GM21737 (cell line): ENCODE measurements at regions not wholly inside any gene's neighbourhood (a gene's known extent, or its start where the extent isn't known, plus 50 kb on each side); places are given as distances from the start of the nearest gene placed in this dataset.

ENCODE experiments used
- ATAC-seq: cut with Tn5 transposase; IDR thresholded peaks from one replicate; pipeline ENCODE4 v1.9.1; 2021; ENCODE audit warnings: mild to moderate bottlenecking, moderate library complexity; ENCODE audit not compliant: unreplicated experiment

DNA sequence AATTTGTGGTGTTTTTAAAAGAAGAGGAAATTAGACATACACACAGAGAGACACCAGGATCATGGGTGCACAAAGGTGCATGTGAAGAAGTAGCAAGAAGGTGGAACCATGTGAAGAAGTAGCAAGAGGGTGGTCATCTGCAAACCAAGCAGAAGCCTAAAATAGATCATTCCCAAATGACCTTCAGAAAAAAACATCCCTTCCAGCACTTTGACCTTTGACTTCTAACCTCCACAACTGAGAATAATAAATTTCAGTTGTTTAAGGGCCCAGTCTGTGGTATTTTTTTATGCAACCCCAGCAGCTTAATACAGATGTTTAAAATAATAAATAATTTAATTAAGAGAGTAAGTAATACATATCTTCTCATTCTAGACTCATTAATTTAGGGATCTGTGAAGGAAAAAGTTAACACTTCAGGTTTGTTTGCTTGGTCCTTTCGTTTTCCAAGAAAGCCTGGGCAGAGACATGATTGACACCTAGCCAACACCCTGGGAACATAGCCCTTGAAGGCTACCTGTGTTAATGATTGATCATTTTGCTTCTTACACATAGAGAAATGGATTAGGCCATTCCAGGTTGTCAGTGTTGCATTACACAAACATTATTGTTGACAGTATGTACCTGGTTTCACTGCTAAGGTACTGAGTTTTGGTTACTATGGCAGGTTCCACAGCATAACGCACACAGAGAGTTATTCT is 1331.2 kb upstream of the GBE1 start:
- no peak for ATAC-seq

DNA sequence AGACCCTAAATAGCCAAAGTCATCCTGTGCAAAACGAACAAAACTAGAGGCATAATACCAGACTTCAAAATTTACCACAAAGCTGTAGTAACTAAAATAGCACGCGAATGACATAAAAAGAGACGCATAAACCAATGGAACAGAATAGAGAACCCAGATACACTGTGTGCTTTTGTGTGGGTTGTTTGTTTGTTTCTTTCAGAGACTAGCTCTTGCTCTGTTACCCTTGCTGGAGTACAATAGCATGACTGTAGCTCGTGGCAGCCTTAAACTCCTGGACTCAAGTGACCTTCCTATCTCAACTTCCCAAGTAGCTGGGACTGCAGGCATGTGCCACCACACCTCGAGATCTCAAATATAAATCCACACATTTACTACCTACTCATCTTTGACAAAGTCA is 1314.6 kb upstream of the GBE1 start:
- ATAC-seq, result no peak

GRCh38 chr3:83074485-83074884 is 1313.0 kb upstream of the GBE1 start:
- ATAC-seq, result no peak

GRCh38 chr3:83065851-83066460 is 1304.5 kb upstream of the GBE1 start:
- ATAC-seq, result no peak

GRCh38 chr3:83063446-83063845 is 1302.0 kb upstream of the GBE1 start:
- no peak for ATAC-seq

DNA sequence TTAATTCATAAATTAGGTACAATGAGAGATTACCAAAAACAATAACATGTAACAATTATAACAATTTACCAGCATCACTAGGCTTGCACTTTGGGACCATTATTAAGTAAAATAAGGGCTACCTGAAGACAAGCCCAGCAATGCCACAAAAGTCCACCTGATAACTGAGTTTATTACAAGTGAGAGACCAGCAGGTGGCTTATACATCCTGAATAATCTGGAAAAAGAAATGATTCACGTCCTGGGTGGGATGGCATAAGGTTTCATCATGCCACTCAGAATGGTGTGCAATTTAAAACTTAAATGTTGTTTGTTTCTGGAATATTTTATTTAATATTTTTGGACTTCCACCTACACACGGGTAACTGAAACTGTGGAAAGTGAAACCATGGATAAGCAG is 1287.1 kb upstream of the GBE1 start:
- no peak for ATAC-seq

DNA sequence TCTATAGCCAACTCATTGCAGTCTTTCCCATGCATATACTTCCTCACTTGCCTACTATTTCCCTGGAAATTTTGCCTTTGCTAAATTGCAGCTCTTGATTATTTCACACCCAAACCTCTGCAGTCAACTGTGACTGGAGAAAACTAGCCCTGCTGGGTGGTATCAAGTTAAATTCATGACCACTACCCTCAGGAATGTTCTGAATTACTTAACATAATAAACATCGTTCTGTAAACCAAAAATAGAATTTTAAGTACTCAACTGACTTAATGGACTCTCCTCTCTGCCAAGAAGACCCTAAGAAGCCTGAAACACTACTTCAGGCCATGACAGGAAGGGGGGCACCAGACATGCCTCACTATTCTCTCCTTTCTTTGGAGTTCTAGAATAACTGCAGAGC is 1278.0 kb upstream of the GBE1 start:
- ATAC-seq, result no peak

DNA sequence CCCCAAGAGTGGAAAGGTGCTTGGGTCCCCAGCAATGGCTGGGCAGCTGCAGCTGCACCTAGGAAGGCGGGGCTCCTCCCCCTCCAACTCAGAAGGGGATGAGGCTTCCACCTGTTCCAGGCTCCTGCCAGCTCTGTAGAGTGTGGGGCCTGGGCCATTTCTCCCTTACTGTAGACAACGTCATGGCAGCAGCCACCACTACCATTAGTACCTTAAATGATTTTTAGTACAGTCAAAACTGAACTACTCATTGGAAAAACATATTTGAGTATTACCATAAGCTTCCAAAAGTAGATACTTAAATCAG is 1274.2 kb upstream of the GBE1 start:
- no peak for ATAC-seq

GRCh38 chr3:83034806-83035703 is 1273.6 kb upstream of the GBE1 start:
- no peak for ATAC-seq

GRCh38 chr3:83033133-83033532 is 1271.7 kb upstream of the GBE1 start:
- no peak for ATAC-seq

- no peak for ATAC-seq
Observed at GRCh38 chr3:83023086-83023485, 1261.6 kb upstream of the GBE1 start.

DNA sequence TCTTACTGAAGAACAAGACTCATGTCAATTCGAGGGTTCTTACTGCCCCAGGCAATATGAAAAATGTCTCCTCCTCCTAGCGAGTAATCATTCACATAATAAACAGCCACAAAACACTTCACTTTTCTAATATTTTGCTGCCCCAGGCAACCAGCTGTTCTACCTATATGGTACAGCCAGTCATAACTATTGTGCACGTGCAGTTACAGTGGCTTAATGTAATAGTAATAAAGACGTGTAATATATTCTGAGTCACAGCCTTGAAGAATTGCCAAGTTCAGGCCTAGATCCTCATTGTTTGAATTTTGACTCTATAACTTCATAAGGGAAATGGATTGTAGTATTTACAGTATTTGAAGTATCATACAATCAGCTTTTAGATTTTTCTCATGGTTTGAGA is 1250.0 kb upstream of the GBE1 start:
- ATAC-seq, result no peak

DNA sequence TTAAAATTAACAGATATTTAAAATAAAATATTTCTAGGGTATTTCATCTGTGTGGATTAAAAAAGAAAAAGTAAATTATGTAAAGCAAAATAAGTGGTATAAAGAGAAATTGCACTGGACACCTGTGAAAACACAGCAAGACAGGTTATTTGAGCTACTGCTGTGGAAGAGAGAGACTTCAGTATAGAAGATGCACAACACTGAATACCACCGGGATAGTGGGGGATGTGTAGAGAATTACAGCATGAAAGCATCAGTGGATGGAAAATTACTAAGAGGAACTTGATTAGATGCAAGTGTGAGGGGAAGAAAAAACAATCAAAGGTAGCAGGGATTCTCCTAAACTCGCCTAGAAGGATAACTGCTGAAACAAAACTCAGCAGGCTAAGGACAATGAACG is 1242.5 kb upstream of the GBE1 start:
- no peak for ATAC-seq

GRCh38 chr3:83002869-83003445 is 1241.5 kb upstream of the GBE1 start:
- no peak for ATAC-seq

- no peak for ATAC-seq
Observed at GRCh38 chr3:82999777-83000176, 1238.3 kb upstream of the GBE1 start.

DNA sequence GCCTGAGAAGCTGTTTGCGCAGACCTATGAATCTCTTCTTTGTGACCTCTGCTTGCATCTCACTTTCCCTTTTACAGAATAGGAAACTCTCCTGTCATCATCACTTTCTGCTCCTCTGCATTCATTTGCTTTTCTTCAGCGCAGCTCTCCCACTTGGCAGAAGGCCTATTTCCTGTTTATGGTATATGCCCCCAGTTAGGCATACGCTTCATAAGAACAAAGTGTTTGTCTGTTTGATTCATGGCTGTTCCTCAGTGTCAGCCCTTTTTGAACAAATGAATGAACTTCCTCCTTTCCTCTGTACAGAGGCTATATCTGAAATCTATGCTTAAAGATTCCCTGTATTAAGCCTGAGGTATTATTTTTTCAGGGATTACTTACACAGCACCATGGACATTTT is 1216.9 kb upstream of the GBE1 start:
- ATAC-seq, result no peak

DNA sequence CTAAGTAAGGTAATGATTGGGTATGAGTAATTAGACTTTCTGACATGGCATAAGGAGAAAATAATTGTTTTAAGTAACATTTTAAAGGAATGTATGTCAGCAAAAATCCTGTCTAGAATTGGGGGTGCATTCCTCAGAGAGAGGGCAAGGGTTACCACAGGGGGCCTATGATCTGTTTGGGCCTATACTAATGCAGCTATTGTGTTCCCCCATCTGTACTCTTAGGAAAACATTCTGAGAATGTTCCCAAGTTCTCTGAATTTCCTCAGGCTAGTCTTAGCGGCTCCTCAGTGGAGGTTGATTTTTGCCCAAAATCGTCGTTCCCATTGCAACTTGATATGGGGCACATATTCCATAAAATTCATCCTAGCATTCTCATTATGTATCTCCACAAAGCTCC is 1216.4 kb upstream of the GBE1 start:
- ATAC-seq, result no peak

DNA sequence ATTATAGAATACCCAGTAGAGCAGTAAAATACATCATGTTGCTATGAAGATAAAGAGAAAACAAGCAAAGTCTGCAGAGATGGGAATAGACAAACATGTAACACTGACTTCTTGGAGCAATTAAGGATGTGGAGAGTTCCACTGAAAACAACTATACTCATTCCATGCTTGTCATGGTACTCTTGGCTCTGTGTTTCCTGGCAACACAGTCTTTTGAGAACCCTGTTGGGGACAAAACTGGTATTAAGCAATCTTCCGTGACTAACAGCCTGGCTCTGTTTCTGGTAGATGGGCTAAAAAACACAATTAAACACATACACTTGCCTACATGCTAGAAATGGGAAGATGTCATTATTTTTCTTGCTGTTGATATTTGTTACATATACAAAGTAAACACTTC is 1212.3 kb upstream of the GBE1 start:
- no peak for ATAC-seq

GRCh38 chr3:82960379-82960778 is 1198.9 kb upstream of the GBE1 start:
- ATAC-seq, result no peak

DNA sequence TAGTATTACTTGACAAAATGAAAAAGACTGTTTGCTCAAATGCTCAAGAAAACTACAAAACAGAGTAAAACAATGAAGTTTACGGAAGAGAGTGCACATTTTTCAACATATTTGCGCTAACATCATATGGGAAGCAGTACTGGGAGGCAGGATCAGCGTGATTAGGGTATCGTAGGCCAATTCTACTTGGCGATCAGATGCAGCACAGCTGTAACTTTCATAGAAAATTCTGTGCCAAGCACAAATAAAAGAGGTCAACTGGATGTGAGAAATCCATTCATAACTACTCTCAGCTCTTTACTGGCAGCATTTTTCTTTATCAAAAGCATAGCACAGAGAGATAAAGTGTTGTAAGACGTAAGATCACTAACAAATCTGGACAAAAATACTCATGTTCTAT is 1196.3 kb upstream of the GBE1 start:
- no peak for ATAC-seq

- ATAC-seq, result no peak
Observed at GRCh38 chr3:82957079-82957478, 1195.6 kb upstream of the GBE1 start.

DNA sequence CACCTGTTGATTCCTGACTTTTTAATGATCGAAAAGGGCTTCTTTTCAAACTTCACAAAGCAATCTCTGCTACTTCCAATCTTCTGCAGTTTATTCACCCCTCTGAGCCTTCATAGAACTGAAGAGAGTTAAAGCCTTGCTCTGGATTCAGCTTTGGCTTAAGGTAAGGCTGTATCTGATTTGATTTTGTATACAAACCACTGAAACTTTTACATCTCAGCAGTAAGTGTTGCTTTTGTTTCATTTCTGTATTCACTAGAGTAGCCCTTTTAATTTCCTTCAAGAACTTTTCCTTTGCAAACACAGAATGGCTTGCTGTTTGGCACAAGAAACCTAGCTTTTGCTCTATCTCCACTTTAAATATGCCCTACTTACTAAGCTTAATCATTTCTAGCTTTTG is 1193.0 kb upstream of the GBE1 start:
- no peak for ATAC-seq
